ENCODE measurements at regions not wholly inside any gene's neighbourhood (a gene's known extent, or its start where the extent isn't known, plus 50 kb on each side); places are given as distances from the start of the nearest gene placed in this dataset.

DNA sequence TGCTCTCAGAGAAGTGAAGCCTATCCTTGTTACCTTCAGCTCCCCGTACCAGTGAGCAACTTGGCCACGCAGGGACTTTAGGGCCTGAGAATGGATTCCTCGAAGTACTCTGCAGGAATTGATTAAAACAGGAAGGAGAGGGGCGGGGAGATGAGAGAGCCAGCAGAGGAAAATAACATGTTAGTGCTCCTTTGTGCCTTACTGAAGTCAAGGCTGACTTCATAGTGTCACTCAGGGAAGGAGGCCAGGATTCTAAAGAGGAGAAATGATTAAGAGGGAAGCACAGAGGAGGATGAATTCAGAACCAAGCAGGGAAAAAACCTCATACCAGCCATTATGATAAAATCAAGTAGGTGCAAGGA, 195.6 kb upstream of the RHOBTB1 start:
- DNase-seq (ENCODE audit: low spot score): no peak

DNA sequence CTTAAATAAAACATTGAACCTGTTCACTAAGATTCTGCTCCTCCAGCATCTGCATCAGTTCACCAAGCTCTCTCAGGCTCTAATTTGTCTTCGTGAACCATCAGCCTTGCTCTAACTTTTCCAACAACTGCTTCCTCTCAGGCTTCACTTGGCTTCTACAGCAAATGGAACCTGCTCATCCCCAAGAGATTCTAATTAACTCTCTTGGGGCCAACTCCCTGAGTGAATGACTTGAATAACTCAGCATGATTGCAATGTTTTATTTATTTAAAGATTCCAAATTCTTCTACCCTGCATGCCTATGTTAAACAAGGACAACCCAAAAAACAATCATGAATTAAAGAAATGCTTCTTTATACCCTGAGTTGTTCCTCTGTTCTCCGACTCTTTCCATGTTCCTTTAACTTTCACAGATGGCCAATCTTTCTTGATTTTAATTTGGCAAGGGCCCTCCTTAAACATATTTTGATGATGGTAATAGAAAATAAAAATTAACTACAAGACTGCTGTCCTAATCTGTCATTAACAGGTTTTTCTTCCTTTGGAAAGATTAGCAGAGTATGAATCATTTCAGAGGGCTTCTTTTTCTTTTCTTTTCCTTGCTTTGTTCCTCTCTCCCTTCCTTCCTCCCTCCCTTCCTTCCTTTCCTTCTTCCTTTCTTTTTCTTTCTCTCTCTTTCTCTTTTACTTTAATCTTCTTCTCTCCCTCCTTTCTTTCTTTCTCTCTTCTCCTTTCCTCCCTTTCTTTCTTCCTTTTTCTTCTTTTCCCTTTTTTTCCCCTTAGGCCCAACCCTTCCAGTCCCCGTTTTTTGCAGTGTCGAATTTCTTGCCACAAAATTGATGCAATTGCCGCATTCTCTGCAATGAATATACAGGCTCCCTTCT, 195.0 kb upstream of the RHOBTB1 start:
- no peak for DNase-seq (ENCODE audit: low spot score)

DNA sequence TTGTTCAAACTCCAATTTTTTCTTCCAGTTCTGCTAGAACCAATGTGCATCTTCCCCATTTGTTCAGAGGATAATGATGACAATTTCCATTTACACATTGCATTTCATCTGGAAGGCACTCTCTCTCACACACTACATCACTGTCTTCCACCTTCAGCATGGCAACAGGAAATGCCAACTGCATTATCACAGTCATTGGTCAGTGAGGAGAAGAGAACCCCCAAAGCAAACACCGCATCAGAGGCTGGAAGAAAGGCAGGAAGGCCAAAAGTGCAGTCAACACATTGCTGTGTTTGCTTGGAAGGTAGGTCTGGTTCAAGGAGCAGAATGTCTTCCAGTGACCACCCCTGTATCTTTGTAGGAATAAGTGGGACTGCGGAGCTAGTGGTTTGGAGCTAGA, 192.2 kb upstream of the RHOBTB1 start:
- no peak for DNase-seq (ENCODE audit: low spot score)

DNA sequence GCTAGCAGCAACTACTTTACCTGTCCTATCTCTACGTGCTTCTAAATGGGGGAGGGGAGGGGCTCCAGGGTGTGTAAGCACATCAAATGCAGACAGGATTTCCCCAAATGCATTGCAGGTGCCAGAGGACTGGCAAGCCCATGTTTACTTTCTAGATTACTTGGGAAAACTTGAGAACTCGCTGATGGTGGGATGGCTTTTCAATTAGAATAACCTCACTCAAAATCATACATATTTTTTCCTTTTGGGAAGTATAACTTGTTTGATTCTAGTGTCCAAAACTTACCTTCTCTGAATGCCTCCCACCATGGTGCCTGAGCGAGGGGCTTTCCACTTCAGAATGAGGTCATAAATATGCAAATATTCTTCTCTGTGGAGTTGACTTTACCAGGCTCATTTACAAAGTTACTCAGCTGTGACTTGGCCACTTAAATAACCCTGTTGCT, 191.3 kb upstream of the RHOBTB1 start:
- no peak for DNase-seq (ENCODE audit: low spot score)

DNA sequence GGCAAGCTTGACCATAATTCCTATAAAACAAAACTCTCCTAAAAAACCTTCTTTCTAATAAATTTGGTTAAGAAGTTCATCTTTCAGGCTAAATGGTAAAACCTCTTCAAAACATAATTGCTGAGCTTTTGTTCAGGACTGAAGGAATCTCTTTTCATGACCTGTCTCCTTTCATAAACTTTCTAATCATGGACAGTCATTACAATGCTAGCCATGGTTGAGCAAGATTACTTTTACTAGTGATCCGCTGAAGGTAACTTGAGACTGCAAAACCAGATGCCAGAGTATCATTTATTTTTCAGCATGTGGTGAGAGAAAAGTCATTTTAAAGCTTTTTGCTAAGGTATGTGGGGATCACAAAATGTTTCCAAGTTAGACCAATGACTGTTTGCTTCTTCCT, 186.4 kb upstream of the RHOBTB1 start:
- no peak for DNase-seq (ENCODE audit: low spot score)

DNA sequence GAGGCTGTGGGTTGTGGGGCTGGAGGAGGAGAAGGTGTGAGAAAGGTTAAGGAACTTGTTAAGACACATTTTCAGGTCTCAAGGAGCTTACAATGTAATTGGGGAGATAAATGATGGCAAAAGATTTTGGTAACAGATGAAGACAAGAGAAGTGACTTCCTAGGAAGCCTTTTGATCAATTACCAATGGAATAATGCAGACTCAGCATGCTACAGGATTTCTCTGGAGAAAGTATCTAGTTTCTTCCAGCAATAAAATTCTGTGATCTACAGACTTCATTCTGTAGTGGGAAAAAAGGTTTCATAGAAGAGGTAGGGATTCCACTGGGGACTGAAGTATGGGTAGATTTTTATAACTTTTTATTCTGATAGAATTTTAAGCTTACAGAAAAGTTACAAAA, 184.2 kb upstream of the RHOBTB1 start:
- DNase-seq (ENCODE audit: low spot score): no peak

DNA sequence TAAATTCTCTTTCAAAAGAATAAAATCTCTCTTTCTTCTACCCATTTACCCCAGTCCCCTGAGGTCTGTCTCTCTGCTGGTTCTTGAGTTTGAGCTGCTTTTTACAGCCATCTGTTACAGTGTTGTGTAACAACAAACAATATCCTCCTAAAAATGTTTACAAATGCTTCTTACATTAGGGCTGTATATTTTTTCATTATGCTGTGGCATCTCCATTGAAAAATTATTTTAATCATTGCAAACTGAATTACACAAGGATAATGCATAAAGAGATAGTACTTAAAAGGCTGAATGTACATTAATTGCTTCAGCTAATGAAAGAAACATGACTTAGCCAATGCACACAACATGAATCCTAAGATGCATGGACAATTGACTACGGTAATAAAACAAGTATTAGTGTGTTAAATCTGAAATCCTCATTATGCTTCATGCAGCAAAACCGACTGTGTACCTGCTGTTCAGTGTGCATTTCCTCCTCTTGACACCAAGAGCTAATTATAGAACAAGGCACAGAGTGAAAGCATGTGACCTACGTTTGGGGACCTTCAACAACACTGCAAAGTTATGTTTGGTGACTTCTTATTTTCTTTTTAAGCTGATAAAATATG, 181.7 kb upstream of the RHOBTB1 start:
- no peak for DNase-seq (ENCODE audit: low spot score)

DNA sequence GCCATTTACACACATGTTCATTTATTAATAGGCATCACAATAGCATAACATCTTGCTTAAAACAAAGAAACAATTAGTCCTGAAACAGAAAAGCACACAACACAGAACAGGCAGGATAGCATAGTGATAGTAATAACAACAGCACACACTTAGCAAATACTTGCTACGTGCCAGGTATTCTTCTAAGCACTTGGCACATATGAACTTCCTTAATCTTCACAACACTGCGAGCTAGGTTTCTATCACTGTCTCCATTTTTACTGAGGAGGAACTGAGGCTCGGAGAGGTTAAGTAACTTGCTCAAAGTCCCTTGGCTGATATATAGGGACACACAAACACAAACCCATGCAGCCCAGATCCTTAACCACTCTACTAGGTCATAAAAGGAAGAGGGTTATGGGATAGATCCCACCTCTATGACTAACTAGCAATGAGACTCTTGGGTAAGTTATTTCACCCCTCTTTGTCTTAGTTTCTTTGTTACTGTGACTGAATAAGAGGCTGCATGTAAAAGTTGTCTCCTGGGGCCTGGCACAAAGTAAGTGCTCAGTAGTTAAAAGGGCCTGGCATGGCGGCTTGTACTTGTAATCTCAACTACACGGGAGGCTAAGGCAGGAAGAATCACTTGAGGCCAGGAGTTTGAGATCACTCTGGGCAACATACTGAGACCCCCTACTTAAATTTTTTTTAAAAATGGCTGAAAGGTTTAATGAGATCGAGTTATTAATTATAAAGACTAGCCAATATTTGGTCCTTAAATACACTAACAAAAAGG, 181.0 kb upstream of the RHOBTB1 start:
- DNase-seq (ENCODE audit: low spot score): no peak

DNA sequence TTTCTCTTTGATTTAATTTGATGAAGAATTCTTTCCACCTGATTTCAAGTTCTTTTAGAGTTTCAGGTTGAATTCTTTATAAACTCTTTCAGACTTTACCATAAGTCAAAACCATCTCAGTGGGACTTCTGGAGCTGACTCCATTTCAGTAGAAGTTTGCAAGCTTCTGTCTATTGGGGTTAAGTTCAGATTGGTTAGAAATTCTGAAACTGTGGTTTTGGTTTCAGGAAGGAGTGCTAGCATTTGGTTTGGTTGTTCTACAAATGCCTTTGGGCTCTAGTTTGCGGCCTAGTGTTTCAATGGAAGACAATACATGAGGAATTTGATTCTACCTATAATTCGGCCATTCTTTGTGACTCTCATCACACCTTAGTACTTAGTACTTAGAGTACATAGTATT, 176.8 kb upstream of the RHOBTB1 start:
- DNase-seq (ENCODE audit: low spot score): no peak

DNA sequence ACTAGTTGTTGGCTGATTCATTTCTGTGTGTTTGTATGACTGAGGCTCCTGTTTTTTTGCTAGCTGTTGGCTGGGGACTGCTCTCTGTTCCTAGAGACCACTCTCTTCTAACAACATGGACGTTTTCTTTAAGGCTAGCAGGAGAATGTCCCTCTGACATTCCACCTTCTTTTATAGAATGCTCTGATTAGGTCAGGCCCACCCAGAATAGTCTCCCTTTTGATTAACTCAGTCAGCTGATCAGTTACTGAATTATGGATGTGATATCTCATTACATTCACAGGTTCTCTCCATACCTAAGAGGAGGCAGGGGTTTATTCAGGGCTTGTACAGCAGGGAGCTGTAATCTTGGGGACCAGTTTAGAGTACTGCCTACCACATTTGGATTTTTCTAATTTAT, 175.6 kb upstream of the RHOBTB1 start:
- DNase-seq (ENCODE audit: low spot score): no peak

DNA sequence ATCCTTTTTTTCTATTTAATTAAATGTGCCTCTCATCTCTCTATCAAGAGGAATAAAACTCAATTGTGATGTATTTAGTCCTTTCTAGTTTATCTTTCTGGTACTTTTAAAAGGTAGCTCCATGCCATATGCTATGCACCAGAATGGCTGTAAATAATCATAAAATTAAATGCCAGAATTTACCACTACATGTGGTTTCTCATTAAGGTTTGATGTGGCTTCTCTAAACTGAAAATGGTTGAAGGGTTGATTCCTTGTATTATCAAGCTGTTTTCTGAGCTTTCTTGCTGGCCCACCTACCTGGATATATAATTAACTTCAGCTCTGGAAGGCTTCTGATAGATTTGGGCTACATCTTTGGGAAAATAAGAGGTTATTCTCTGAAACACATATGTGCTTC, 171.9 kb upstream of the RHOBTB1 start:
- no peak for DNase-seq (ENCODE audit: low spot score)

DNA sequence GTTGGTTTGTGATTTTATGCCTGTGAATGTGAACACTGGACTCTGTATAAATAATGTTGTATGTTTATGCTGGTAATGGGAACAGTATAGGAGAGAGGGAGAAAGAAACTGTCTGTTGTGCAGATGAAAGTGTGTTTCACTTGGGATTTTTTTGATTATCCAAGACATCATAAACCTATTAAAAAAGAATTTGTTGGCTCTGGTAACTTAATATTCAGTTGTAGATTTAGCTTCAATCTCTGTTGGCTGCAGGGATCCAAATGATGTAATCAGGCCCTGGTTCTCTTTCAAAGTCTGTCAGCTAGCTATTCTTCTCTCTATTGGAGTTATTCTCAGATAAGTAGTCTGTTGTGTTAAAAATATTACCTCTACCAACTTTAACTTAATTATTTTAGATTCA, 168.8 kb upstream of the RHOBTB1 start:
- no peak for DNase-seq (ENCODE audit: low spot score)

DNA sequence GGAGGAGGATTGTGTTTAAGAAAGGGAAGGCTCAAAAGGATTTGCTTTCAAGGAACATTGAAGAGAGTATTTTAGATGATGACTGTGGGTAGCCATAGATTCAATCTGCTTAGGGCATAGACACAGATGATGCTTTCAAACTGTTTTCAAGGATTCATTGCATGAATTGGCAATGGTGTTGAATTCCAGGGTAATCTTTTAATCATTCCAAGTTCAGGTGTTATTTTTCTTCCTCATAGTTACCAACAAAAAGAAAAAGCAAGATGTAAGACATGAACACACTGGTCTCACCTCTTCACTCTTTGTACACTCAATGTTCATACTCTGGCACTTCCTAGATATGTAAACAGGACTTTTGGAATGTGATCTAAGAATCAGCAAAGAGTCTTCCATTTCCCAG, 167.0 kb upstream of the RHOBTB1 start:
- DNase-seq (ENCODE audit: low spot score): no peak

DNA sequence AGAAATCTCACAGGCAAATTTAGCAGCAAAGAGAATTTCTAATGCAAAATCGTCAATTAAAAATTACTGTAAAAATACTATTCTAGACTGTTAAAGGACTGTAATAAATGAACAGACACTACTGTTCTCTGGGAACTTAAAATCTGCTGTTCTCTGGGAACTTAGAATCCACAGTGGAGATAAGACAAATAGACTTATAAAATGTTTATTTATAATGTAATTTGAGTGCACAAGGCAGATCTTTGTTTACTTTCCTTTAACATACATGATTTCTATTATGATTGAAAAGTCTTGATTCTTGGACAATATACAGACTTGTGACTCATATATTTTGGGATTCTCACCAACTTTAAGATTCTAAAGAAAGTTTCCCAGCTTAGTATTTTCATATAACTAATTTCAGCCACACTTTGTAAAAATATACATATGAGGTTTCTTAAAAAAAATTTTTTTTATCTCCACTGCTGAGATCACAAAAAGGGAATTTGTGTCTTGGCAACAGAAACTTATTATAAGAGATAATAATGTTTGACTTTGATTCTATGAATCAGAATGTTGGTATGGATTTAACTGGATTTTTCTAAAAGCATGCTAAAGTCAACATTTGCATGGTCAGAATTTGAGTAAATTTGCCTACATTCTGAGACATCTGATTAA, 166.3 kb upstream of the RHOBTB1 start:
- DNase-seq (ENCODE audit: low spot score): no peak

DNA sequence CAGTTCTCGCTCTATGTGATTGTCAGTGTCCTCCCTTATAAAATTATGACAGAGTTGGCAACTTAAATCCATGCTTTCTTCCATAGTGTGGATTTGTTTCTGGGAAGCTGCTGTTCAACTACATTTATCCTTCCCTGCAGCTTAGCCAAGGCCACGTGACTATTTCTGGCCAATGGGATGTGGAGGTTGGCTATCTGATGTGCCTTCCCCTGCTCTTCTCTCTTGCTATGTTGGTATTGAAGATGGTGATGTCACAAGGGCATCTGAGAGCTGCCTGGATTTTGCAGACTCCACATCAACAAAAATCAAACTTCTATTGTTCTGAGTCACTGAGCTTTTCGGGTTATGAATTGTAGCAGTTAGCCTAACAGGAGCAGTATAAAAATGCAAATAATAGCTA, 164.9 kb upstream of the RHOBTB1 start:
- DNase-seq (ENCODE audit: low spot score): no peak

DNA sequence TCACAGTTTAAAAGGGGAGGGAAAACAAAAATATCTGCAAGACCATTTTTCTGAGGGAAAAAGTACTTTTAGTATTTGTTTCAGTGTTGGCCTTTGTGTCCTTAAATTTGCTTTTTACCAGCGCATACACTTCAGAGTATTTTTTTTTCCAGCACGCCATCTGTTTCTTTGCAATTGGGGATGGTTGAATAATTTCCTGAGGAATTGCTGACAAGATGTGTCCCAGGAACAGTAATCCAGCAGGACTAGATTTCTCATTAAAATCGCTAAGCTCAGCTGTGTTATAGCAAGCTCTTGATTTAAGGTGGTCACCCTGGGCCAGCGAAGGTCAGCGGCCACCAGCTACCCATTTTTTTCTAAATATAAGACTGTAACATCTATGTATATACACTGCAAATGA, 156.9 kb upstream of the RHOBTB1 start:
- no peak for DNase-seq (ENCODE audit: low spot score)

DNA sequence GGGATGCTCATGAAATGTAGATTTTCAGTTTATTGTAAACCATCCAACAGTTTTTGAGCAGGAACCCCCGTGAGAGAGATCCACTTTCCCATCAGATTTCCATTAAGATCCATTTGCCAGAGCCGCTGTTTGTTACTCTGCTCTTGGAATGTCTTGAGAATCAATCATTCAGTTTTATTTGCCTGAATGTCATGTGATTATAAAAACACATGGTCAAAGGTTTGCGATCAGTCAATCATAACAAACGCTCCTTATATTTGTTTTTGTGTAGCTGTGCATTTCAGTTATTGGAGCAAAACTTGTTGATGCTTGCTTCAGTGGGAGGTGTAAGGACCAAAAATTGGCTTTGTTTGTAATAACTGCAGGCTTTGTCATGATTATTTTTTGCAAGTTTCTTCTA, 155.8 kb upstream of the RHOBTB1 start:
- DNase-seq (ENCODE audit: low spot score): no peak

DNA sequence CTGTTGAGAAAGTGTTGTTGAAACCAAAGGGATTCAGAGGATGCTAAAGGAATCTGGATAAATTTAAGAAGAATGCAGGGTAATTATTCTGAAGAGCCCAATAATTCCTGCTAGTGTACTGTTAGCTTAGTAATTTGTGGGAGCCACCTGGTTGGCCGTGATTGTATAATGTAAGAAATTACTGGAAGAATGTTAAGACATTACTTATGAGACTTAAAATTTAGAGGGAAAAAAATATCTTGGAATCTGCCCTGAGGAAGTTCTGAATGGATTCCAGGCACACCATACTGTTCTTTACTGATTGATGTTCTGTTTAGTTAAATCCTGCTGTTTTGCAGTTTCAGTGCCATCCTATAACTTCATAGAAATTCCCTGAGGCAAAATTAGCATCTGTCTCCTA, 155.0 kb upstream of the RHOBTB1 start:
- DNase-seq (ENCODE audit: low spot score): no peak

DNA sequence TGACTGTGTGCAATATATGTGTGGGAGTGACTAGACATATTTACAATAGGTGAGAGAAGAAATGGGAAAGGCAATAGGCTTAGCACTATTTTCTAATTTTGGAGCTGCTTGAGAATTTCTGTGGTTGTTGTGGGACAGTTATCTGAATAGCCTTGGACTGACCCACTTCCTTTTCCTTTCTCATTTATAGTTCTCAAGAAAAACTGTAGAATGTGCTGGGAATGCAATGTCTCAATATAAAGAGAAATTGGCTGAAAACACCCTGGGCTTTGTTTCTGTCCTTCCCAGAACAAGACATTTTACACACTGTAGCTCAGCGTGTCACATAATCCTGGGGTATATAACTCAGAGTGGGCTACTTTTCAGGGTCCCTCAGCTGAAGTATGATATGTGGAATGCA, 153.0 kb upstream of the RHOBTB1 start:
- no peak for DNase-seq (ENCODE audit: low spot score)

DNA sequence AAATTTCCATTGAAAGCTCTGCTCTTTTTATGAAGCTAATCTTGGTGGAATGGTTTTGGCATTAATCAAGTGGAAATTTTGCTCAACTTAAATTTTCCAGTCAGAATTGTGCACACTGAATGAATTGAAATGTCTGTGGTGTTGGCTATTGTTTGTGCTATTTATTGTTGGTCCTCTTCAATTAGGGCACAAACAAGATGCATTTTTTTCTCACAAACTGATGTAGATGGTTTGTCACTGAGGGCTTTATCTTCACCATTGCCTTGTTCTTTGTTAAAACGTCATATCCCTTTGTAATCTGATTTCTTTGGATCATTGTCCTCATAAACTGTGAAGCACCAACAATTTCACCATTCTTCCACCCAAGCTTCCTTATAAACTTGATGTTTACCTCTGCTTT, 152.1 kb upstream of the RHOBTB1 start:
- no peak for DNase-seq (ENCODE audit: low spot score)

DNA sequence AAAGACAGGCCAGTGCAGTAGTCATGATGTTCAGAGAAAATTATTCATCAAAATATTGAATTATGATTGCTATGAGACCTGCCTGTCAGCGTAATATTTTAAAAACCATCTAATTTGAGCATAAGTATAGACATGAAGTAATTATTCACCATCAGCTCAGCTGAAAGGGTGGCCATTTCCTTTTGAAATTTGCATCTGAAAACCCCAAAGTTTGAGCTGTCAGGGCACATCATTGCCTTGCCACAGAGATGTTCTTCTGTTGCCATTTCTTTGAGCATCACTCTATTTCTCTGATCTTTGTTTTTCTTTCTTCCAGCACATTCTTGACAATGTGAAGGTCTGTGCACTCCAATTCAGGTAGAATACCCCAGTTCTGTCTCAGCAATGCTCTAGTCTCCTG, 147.5 kb upstream of the RHOBTB1 start:
- DNase-seq (ENCODE audit: low spot score): no peak

DNA sequence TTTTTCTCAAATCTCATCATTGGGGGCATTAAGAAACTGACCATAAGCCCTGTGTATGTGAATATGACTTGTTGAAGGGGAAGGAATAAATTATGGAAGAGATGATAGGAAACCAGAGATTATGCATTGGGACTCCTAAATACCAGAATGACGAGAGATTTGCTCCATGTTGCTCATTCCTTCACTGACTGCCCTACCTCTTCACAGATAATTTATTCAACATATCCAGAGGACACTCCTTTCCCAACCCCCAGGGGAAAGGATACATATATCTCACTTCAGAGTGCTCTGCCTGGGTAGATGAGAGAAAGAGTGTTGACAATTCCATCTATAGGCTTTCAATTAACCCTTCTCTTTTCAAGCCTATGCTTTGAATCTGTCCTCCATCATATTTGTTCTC, 145.3 kb upstream of the RHOBTB1 start:
- no peak for DNase-seq (ENCODE audit: low spot score)

DNA sequence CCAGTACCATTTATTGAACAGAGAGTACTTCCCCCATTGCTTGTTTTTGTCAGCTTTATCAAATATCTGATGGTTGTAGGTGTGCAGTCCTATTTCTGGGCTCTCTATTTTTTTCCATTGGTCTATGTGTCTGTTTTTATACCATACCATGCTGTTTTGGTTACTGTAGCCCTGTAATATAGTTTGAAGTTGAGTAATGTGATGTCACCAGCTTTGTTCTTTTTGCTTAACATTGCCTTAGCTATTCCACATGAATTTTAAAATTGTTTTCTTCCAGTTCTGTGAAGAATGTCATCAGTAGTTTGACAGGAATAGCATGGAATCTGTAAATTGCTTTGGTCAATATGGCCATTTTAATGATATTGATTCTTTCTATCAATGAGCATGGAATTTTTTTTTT, 140.5 kb upstream of the RHOBTB1 start:
- DNase-seq (ENCODE audit: low spot score): no peak

All from GM03348 (cell line).